NCI-H2196 treated with DMSO at 0.1 percent for 48 hours (cell line): ENCODE measurements at regions not wholly inside any gene's neighbourhood (a gene's known extent, or its start where the extent isn't known, plus 50 kb on each side); places are given as distances from the start of the nearest gene placed in this dataset.

Experiments used
- DNase-seq: peaks from one replicate; lab custom pipeline; 2025; ENCODE audit not compliant: unreplicated experiment; lab: John Stamatoyannopoulos, UW

- no peak for DNase-seq
Measured at GRCh38 chr2:8534729-8535468, 147.0 kb upstream of the ID2 start.

- no peak for DNase-seq
Measured at GRCh38 chr2:8535469-8535795, 146.4 kb upstream of the ID2 start.

GRCh38 chr2:8535821-8536685 is 145.8 kb upstream of the ID2 start:
- no peak for DNase-seq

- DNase-seq = no peak
Measured at GRCh38 chr2:8536686-8537561, 144.9 kb upstream of the ID2 start.

- no peak for DNase-seq
Measured at GRCh38 chr2:8537562-8538155, 144.2 kb upstream of the ID2 start.

- no peak for DNase-seq
Measured at GRCh38 chr2:8538531-8538930, 143.3 kb upstream of the ID2 start.

GRCh38 chr2:8538931-8539621 is 142.8 kb upstream of the ID2 start:
- no peak for DNase-seq

GRCh38 chr2:8539743-8540551 is 141.9 kb upstream of the ID2 start:
- no peak for DNase-seq

- DNase-seq = no peak
Measured at GRCh38 chr2:8540552-8541055, 141.3 kb upstream of the ID2 start.

- no peak for DNase-seq
Measured at GRCh38 chr2:8541223-8541622, 140.6 kb upstream of the ID2 start.

- DNase-seq = no peak
Measured at GRCh38 chr2:8541636-8542035, 140.2 kb upstream of the ID2 start.

GRCh38 chr2:8542381-8543059 is 139.3 kb upstream of the ID2 start:
- no peak for DNase-seq

GRCh38 chr2:8543060-8543382 is 138.8 kb upstream of the ID2 start:
- no peak for DNase-seq

- DNase-seq = no peak
Measured at GRCh38 chr2:8543383-8544170, 138.3 kb upstream of the ID2 start.

GRCh38 chr2:8544171-8544785 is 137.6 kb upstream of the ID2 start:
- no peak for DNase-seq

- DNase-seq = no peak
Measured at GRCh38 chr2:8544786-8545694, 136.8 kb upstream of the ID2 start.
